Kidney capillary endothelial cell (primary cell): ENCODE measurements at regions not wholly inside any gene's neighbourhood (a gene's known extent, or its start where the extent isn't known, plus 50 kb on each side); places are given as distances from the start of the nearest gene placed in this dataset.
"Not testable (repeated sequence)": the region's sequence is repeated elsewhere in the genome, so short reads cannot be mapped to it uniquely, and the experiment has no call there.

ENCODE experiments used
- DNase-seq: peaks from one replicate; pipeline ENCODE4 v3.0.0-alpha.2; 2018; ENCODE audit warnings: low spot score

DNA sequence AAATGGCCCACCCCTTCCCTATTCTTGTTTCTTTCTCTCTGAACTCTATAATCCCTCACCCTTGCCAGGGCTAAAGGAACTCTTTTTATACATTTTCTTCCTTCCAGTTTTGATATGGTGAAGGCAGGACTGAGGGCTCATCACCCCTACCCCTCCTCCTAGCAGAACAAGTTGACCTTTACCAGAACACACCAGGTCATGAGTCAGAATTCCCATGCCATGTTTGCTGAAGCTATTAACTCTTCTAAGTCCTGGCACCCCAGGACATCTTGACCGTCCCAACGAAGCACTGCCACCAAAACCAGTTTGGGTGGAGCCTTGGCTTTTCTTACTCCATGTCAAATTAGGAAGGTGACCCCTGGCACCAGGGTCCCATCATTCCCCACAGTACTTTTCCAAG lies 57.5 kb upstream of the DYNLT3 start:
- no peak for DNase-seq

DNA sequence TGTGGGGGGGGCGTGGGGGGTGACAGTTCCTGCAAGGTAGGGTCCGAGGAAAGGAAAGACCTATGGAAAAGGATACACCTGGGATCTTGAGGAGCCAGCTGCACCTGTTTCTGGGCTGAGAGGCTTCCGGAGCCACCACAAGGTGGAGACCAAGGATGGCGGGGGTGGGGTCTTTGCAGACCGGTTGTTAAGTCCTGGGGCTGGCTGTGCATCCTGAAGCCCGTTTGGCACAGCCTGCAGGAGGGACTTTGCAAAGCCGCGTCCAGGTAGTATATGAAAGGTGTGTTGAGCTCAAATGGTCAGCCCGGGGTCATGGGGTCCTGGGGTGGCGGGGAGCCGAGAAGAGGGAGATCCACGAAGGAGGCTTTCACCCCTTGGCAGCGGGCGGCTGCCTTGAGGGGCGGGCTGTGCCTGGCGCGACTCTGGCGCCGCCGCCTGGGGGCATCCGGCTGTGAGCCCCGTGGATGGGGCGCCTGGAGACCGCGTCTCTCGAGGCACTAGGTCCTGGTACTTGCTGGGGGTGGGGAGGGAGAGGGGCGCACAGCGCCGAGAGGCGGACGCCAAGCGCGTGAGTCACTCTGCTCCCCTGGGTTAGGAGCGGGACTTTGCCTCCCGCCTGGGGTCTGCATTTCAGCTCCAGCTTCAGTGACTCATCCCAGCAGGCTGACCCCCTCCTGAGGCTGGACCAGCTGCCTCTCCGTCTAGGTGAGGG lies 58.2 kb upstream of the DYNLT3 start:
- no peak for DNase-seq

DNA sequence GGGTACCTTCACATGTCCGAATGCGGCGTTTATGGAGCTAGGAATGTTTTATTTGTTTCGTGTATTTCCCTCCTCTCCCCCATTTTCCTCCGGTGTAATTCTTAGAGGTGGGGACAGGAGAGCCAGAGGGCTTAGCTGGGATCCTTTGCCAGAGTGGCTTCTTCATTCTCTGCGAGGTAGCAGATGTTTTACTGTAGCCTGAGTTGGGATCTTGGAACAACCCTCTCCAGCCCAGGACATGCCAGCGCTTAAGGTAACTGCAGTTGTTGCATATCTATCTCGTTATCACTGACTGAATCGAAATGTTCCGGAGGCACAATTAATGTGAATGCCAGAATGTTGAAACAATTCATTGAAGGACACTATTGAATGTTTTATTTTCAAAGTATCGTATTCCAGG lies 59.0 kb upstream of the DYNLT3 start:
- DNase-seq: no peak

DNA sequence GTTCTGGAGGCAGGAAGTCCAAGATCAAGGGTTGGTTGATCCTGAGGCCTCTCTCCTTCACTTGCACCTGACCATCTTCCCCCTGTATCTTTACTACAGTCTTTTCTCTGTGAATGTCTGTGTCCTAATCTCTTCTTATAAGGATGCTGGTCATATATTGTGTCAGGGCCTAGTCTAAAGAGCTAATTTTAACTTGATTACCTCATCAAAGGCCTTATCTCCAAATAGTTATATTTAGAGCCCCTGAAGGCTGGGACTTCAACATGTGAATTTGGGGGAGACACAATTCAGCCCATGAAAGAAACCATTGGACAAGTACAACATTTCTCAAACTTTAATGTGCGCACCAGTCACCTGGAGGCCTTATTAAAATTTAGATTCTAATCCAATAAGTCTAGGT lies 62.8 kb upstream of the DYNLT3 start:
- no peak for DNase-seq

DNA sequence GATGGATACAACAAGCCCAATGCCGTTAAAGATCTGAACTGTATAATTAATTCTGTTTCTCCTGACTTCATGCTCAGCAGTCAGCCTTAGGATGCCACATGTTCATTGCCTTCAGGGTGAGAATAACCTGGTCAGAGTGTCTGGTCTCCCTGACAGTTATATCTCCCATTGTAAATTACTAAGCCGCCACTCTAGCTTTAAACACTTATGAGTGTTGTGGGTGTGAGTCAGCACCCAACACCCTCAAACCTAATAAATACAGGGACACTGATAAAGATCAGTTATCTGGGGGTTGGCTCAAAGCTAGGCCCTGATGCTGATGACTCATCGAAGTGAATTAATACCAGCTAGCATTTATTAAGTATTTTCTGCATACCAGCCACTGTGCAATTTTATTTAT lies 64.9 kb upstream of the DYNLT3 start:
- DNase-seq: no peak

DNA sequence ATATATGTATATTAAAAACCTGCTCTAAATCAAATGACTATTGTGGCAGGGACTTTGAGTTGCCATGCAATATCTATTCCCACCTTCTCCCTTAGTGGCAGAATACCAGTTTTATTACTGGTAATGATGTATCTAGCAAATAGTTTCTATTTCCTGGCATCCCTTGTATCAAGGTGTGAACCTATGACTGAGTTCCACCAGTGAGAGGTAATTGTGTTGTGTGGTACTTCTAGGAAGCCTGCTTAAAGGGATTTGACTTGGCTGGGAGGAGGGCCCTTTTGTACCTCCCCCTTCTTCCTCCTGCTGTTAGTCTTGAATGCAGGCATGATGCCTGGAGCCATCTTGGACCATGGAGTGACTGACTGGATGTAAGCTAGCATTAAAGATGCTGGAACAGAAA lies 65.4 kb upstream of the DYNLT3 start:
- DNase-seq: no peak

DNA sequence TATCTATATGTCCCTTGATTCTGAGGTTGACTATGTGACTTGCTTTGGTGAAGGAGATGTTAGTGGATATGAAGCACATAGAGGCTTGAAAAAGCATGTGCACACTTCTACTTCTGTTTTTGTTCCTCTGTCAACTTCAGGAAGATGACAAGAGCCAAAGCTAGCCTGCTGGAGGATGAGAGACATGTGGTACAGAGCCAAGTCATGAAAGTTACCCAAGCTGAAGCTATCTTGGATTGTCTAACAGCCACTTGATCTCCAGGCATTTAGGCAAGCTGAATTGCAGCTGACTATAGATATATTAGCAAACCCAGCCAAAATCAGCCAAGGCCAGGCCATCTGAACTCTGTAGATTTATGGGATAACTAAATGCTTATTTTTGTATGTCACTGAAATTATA lies 70.8 kb upstream of the DYNLT3 start:
- no peak for DNase-seq

DNA sequence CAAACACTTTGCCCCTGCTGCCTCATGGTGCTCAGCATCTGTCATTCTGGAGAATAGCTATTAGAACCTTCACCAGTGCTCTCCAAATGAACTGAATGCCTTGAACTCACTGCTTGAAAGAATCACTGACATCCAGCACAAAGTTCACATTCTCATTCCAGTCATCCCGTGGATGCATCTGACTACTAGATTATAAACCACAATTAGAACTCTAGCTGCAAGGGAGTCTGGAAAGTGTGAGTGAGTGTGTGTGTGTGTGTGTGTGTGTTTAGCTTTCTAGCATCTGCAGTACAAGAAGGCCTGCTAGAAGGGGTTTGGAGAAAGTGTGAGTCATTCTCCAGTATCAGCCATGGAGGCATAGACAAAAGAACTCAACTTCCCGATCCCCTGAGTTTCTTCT lies 71.3 kb upstream of the DYNLT3 start:
- DNase-seq: no peak

DNA sequence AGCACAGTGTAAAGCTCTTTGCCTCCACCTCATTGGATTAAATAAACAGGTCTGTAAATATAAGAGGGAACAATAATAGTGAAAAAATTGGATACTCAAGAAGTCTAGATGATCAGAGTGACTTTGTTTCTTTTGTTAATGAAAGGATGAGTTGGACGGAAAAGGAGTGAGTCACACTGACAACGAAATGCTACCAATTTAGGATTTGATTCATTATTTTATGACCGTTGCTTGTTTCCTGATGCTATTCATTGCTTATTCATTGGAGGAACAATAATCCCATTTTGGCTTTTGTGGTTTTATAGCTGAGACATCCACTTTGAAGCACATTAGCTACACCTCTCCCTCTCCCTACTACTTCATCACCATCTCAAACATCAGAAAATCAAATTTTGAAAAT lies 74.4 kb upstream of the DYNLT3 start:
- peak; percentile 59 for DNase-seq

DNA sequence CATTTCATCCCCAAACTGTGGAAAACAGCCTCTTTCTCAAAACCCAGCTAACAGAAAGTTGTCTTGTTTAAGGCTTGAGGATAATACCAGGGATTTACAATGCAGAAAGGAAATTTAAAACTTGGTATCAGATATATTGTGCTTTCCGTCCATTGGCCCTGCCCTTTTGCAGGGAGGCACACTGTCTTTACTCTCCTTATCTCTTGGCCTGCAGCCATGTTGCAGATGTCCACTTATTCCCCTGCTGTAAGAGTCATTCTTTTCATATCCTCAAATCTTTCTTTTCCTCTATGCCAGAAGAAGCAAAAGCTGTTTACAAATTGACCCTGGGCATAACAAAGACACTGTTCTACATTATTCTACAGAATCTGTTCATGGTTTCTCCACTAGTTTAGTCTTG lies 75.6 kb upstream of the DYNLT3 start:
- DNase-seq: no peak

DNA sequence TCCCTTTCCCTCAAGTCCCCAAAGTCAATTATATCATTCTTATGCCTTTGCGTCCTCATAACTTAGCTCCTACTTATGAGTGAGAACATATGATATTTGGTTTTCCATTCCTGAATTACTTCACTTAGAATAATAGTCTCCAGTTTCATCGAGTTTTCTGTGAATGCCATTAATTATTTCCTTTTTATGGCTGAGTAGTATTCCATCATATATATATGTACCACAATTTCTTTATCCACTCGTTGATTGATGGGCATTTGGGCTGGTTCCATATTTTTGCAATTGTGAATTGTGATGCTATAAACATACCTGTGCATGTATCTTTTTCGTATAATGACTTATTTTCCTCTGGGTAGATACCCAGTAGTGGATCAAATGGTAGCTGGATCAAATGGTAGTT lies 78.4 kb upstream of the DYNLT3 start:
- not testable (repeated sequence) for DNase-seq

DNA sequence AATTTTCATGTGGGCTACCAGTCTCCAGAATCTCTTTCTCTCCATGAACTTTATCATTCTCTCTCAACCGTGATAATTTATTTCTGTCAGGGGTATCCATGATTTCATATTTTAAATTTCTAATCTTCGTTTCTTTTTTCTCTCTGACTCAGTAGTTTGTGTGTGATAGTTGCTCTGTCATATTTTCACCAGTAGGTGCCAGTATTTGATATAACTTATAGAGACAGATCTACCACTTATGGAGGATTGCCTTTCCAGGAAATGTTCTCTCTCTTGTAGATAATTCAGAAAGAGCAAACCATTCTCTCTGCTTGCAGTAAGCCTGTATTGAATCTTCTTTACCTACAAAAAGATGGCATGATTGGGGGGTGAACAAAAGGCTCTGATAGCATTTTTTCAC lies 79.3 kb upstream of the DYNLT3 start:
- DNase-seq: no peak

DNA sequence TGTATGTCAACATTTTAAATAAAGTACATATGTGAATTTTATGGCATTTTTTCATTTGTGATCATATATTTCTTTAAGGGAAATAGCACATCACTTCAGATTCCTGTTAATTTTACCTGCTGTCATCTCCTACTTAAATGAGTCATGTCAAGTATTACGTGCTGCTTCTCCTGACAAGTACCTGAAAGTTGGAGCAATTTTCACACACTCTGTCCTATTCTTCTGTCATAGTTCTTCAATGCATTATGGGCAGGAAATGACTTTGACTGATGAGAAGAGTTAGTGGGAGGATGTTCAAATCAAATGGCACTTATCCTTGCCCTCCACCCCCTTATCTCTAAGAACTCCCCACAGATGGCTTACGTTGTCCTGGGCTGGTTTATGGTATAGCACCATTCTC lies 64.2 kb upstream of the SYTL5 start:
- no peak for DNase-seq

DNA sequence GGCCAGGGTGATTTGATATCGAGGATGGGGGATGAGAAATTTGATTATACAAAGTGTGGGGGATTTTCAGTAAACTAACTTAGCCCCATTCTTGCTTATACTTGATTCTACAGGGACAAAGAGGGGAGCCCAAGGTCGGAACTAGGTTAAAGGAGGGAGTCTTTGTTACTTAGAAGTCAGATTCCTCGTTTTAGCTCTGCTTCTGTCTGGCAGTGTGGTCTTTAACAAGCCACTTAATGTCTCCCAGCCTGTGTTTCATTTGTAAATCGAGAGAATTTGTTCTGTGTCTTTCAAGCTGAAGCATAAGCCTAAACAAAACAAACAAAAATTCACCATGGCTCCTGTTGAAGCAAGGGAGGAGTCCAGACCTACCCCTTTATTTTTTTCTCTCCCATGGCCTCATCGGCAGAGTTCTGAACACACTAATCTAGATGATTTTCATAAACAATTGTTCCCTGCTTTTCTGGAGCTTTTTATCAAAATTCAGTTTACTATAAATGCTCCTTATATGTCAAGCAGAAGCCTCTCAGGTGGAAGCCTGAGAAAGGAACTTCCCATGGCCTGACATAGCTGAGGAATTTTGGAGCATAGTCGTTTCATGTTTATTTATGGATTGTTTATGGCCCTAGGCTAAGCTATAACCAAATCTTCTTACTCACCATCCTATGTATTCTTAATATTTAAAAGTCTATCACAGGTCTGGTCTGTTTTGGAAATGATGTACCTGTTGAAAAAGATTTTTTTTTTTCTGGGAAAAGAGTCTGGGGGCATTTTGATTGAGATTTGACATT lies 62.6 kb upstream of the SYTL5 start:
- DNase-seq: no peak

DNA sequence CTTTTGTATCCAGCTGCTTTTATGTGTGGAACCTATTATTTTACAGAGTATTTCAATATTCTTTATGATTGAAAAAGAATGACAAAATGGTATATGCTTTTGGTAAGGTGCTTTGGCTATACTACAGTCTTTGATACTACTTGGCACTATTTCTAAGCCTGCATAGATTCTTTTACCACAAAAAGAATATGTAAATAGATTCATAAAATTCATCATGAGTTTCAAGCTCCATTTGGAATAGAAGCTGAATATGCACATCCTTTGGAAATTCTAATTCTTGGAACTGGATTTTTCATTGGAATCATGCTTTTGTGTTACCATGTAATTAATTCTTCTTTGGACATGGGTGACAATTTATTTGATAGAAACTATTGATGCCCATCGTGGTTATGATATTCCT lies 60.2 kb upstream of the SYTL5 start:
- no peak for DNase-seq

DNA sequence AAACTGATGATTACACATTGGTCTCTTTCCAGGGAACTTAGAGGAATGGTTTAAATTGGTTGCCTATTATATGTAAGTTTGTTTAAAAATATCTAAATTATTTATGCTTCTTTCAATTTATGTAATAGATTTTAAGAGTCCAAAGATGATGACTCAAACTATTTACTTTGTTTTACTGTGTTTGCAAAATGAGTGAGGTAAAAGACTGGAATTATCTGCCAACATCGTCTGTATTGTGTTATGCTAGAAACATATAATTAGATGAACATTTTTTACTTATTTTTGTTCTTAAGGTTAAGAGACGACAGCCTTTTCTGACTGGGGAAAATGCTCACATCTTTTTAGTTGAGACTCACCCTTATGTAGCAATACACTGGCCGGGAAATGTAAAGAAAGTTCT lies 51.1 kb upstream of the SYTL5 start:
- DNase-seq: no peak

DNA sequence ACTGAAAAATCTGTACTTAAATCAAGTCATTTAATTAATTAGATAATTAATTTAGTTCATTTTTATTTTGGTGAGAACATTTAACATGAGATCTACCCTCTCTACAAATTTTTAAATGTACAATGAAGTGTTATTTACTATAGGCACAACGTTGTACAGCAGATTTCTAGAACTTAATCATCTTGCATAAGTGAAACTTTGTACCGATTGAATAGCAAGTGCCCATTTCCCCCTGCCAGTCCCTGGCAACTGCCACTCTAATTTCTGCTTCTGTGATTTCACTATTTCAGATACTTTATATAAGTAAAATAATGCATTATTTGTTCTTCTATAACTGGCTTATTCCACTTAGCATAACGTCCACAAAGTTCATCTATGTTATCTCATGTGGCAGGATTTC lies 50.1 kb upstream of the SYTL5 start:
- no peak for DNase-seq
